CD8-positive, alpha-beta memory T cell (primary cell): ENCODE measurements at regions not wholly inside any gene's neighbourhood (a gene's known extent, or its start where the extent isn't known, plus 50 kb on each side); places are given as distances from the start of the nearest gene placed in this dataset.

Experiments
- CTCF ChIA-PET: fragments of 350-600 bp; sonication (Branson Sonifier 250); formaldehyde crosslinking; loops from one replicate; lab custom pipeline; 2021; ENCODE audit warnings: antibody characterized with exemption; lab: Charles Lee
- POLR2A ChIA-PET: fragments of 350-600 bp; sonication (Branson Sonifier 250); formaldehyde crosslinking; loops from one replicate; lab custom pipeline; 2021; ENCODE audit warnings: antibody characterized with exemption; lab: Charles Lee
- DNase-seq, 5 donors: peaks; one replicate each; pipeline versions ENCODE4 v3.0.0 to v3.0.0-alpha.2; 2020 to 2022; ENCODE audit warnings: mixed read lengths in 1 of 5
- H3K27ac ChIP-seq: one replicate; pipeline ENCODE4 v1.7.0; 2013; ENCODE audit warnings: low read depth, mild to moderate bottlenecking, low read length, moderate library complexity
- H3K27me3 ChIP-seq: 2 replicates; pipeline ENCODE4 v1.7.0; 2013; ENCODE audit warnings: low read length, mild to moderate bottlenecking; ENCODE audit not compliant: insufficient read depth, poor library complexity, severe bottlenecking
- H3K36me3 ChIP-seq: 2 replicates; pipeline ENCODE4 v1.7.0; 2013; ENCODE audit warnings: mild to moderate bottlenecking, low read length, moderate library complexity; ENCODE audit not compliant: insufficient read depth
- H3K4me1 ChIP-seq: 2 replicates; pipeline ENCODE4 v1.7.0; 2013; ENCODE audit warnings: mild to moderate bottlenecking, low read length, moderate library complexity; ENCODE audit not compliant: insufficient read depth
- H3K4me3 ChIP-seq: 2 replicates; pipeline ENCODE4 v1.7.0; 2013; ENCODE audit warnings: mild to moderate bottlenecking, low read length
- H3K9me3 ChIP-seq: 2 replicates; pipeline ENCODE4 v1.7.0; 2013; ENCODE audit warnings: mild to moderate bottlenecking, low read length
- H3K27ac Mint-ChIP-seq, 8 donors: one replicate each; pipeline ENCODE4 v1.8.0; 2020 to 2021; ENCODE audit warnings: mixed read lengths in 8 of 8, mild to moderate bottlenecking in 6 of 8, inconsistent platforms in 3 of 8, moderate library complexity in 3 of 8
- H3K27me3 Mint-ChIP-seq, 2 donors: one replicate each; pipeline ENCODE4 v1.8.0; 2020 to 2021; ENCODE audit warnings: mixed read lengths in 2 of 2, mild to moderate bottlenecking in 1 of 2, moderate library complexity in 1 of 2
- H3K36me3 Mint-ChIP-seq, 3 donors: one replicate each; pipeline ENCODE4 v1.8.0; 2020 to 2021; ENCODE audit warnings: mixed read lengths in 3 of 3, inconsistent platforms in 1 of 3, mild to moderate bottlenecking in 1 of 3
- H3K4me1 Mint-ChIP-seq, 3 donors: one replicate each; pipeline ENCODE4 v1.8.0; 2020 to 2021; ENCODE audit warnings: mixed read lengths in 3 of 3, inconsistent platforms in 1 of 3, mild to moderate bottlenecking in 1 of 3
- H3K4me3 Mint-ChIP-seq, 7 donors: one replicate each; pipeline ENCODE4 v1.8.0; 2020 to 2021; ENCODE audit warnings: mixed read lengths in 7 of 7, mild to moderate bottlenecking in 6 of 7, moderate library complexity in 4 of 7, inconsistent platforms in 2 of 7
- H3K9me3 Mint-ChIP-seq, 5 donors: one replicate each; pipeline ENCODE4 v1.8.0; 2020 to 2022; ENCODE audit warnings: mixed read lengths in 5 of 5, mild to moderate bottlenecking in 3 of 5, moderate library complexity in 2 of 5, inconsistent platforms in 1 of 5

GRCh38 chr5:89098199-89098756 lies 215.3 kb upstream of the MEF2C start:
- Mint-ChIP-seq H3K9me3 (peaks cover 0 to 28% (median 4%) of the 10 kb centered on the region in 5 donors), H3K27ac (no peak overlapping the region), H3K4me3 (no peak overlapping the region), H3K4me1 (no peaks in the 10 kb centered on the region), H3K36me3 (no peaks in the 10 kb centered on the region), H3K27me3 (no peaks in the 10 kb centered on the region)
- Histone ChIP-seq H3K27me3 (no peaks in the 10 kb centered on the region), H3K36me3 (no peaks in the 10 kb centered on the region), H3K9me3 (no peaks in the 10 kb centered on the region), H3K4me3 (no peak overlapping the region), H3K4me1 (no peaks in the 10 kb centered on the region), H3K27ac (no peak overlapping the region)
- DNase-seq: no peak
- ChIA-PET POLR2A (no interaction called here), CTCF (no interaction called here)

- CTCF ChIA-PET: no interaction called here
- H3K36me3 ChIP-seq: no peaks in the 10 kb centered on the region
- no peaks in the 10 kb centered on the region for H3K27me3 ChIP-seq
- POLR2A ChIA-PET: no interaction called here
- DNase-seq: no peak
- no peaks in the 10 kb centered on the region for H3K4me1 ChIP-seq
- Mint-ChIP-seq H3K4me3 (no peak overlapping the region), H3K4me1 (no peaks in the 10 kb centered on the region), H3K9me3 (peaks cover 0 to 23% (median 2%) of the 10 kb centered on the region in 5 donors), H3K27ac (no peak overlapping the region), H3K27me3 (no peaks in the 10 kb centered on the region), H3K36me3 (no peaks in the 10 kb centered on the region)
- no peak overlapping the region for H3K4me3 ChIP-seq
- H3K9me3 ChIP-seq: no peaks in the 10 kb centered on the region
- no peak overlapping the region for H3K27ac ChIP-seq
These were observed 214.1 kb upstream of the MEF2C start for GRCh38 chr5:89097103-89097502.

GRCh38 chr5:89095341-89095740 lies 212.4 kb upstream of the MEF2C start:
- no peak overlapping the region for H3K4me3 ChIP-seq
- Mint-ChIP-seq H3K4me3 (peak overlapping the region in 1 of 7 donors; percentile 9), H3K27ac (no peak overlapping the region), H3K9me3 (peaks cover 0 to 19% (median 2%) of the 10 kb centered on the region in 5 donors), H3K4me1 (no peaks in the 10 kb centered on the region), H3K27me3 (no peaks in the 10 kb centered on the region), H3K36me3 (no peaks in the 10 kb centered on the region)
- no peaks in the 10 kb centered on the region for H3K9me3 ChIP-seq
- H3K4me1 ChIP-seq: no peaks in the 10 kb centered on the region
- H3K27me3 ChIP-seq: no peaks in the 10 kb centered on the region
- no peaks in the 10 kb centered on the region for H3K36me3 ChIP-seq
- no peak overlapping the region for H3K27ac ChIP-seq
- POLR2A ChIA-PET: no interaction called here
- CTCF ChIA-PET: no interaction called here
- no peak for DNase-seq

GRCh38 chr5:89090037-89090436 lies 207.1 kb upstream of the MEF2C start:
- Histone ChIP-seq H3K4me3 (no peak overlapping the region), H3K27me3 (no peaks in the 10 kb centered on the region), H3K4me1 (no peaks in the 10 kb centered on the region), H3K9me3 (no peaks in the 10 kb centered on the region), H3K36me3 (no peaks in the 10 kb centered on the region), H3K27ac (no peak overlapping the region)
- Mint-ChIP-seq H3K27ac (no peak overlapping the region), H3K36me3 (no peaks in the 10 kb centered on the region), H3K27me3 (no peaks in the 10 kb centered on the region), H3K9me3 (peaks cover 0 to 9% (median 2%) of the 10 kb centered on the region in 5 donors), H3K4me1 (no peaks in the 10 kb centered on the region), H3K4me3 (no peak overlapping the region)
- no peak for DNase-seq
- POLR2A ChIA-PET: no interaction called here
- CTCF ChIA-PET: no interaction called here

GRCh38 chr5:89087551-89088318 lies 204.8 kb upstream of the MEF2C start:
- no peaks in the 10 kb centered on the region for H3K36me3 Mint-ChIP-seq
- H3K27me3 Mint-ChIP-seq: no peaks in the 10 kb centered on the region
- no peak overlapping the region for H3K4me3 Mint-ChIP-seq
- Histone ChIP-seq H3K27ac (no peak overlapping the region), H3K4me3 (no peak overlapping the region), H3K4me1 (no peaks in the 10 kb centered on the region), H3K9me3 (no peaks in the 10 kb centered on the region), H3K36me3 (no peaks in the 10 kb centered on the region), H3K27me3 (no peaks in the 10 kb centered on the region)
- H3K27ac Mint-ChIP-seq: no peak overlapping the region
- DNase-seq: no peak
- H3K9me3 Mint-ChIP-seq: peaks cover 0 to 2% (median 0%) of the 10 kb centered on the region in 5 donors
- ChIA-PET POLR2A (no interaction called here), CTCF (no interaction called here)
- no peaks in the 10 kb centered on the region for H3K4me1 Mint-ChIP-seq

GRCh38 chr5:89087128-89087527 lies 204.1 kb upstream of the MEF2C start:
- Histone ChIP-seq H3K4me1 (no peaks in the 10 kb centered on the region), H3K27me3 (no peaks in the 10 kb centered on the region), H3K36me3 (no peaks in the 10 kb centered on the region), H3K4me3 (no peak overlapping the region), H3K27ac (no peak overlapping the region), H3K9me3 (no peaks in the 10 kb centered on the region)
- DNase-seq: no peak
- ChIA-PET CTCF (no interaction called here), POLR2A (no interaction called here)
- H3K4me1 Mint-ChIP-seq: no peaks in the 10 kb centered on the region
- no peak overlapping the region for H3K27ac Mint-ChIP-seq
- no peak overlapping the region for H3K4me3 Mint-ChIP-seq
- peaks cover 0 to 2% (median 0%) of the 10 kb centered on the region in 5 donors for H3K9me3 Mint-ChIP-seq
- no peaks in the 10 kb centered on the region for H3K36me3 Mint-ChIP-seq
- no peaks in the 10 kb centered on the region for H3K27me3 Mint-ChIP-seq

DNA sequence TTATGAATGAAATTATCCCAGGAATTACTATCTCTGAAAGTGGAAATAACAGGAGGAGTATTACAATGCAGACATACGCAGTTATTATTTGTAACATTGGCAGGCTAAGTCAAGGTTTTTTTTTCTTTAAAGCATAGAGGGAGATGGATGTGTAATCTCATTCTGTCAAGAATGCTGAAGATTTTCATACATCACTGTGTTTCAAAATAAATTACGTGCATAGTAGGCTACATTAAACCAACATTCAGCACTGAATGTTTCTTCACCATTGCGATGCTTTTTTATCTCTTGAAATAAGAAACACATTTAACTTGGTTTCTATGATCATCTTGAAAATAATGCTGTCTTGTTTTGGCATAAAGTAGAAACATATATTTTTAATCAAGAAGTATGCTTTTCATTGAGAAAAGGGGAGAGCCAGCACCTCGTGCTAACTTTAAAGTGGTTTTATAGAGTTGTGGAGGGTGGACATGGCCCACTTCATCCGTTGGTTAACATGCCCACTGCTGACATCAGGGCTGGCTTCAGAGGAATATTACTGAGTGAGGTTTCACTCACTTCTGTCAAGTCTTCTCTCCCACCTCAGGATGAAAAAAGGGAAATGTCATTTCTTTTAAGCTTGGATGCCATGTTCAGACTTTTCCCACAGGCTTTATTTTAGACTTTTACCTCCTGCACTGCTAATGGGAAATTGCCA lies 203.6 kb upstream of the MEF2C start:
- Mint-ChIP-seq H3K36me3 (no peaks in the 10 kb centered on the region), H3K27me3 (no peaks in the 10 kb centered on the region)
- H3K4me1 ChIP-seq: no peaks in the 10 kb centered on the region

GRCh38 chr5:89083791-89084190 lies 200.8 kb upstream of the MEF2C start:
- Histone ChIP-seq H3K4me1 (no peaks in the 10 kb centered on the region), H3K9me3 (no peaks in the 10 kb centered on the region), H3K4me3 (no peak overlapping the region), H3K36me3 (no peaks in the 10 kb centered on the region), H3K27ac (no peak overlapping the region), H3K27me3 (no peaks in the 10 kb centered on the region)
- Mint-ChIP-seq H3K27ac (no peak overlapping the region), H3K27me3 (no peaks in the 10 kb centered on the region), H3K36me3 (no peaks in the 10 kb centered on the region), H3K4me3 (no peak overlapping the region), H3K4me1 (no peaks in the 10 kb centered on the region), H3K9me3 (peaks cover 0 to 2% (median 0%) of the 10 kb centered on the region in 5 donors)
- CTCF ChIA-PET: no interaction called here
- POLR2A ChIA-PET: no interaction called here
- no peak for DNase-seq

More for the DNA sequence above, 203.6 kb upstream of the MEF2C start:
- no peak overlapping the region for H3K4me3 Mint-ChIP-seq
- DNase-seq: no peak
- no peak overlapping the region for H3K27ac ChIP-seq
- H3K27me3 ChIP-seq: no peaks in the 10 kb centered on the region
- H3K27ac Mint-ChIP-seq: no peak overlapping the region
- POLR2A ChIA-PET: no interaction called here
- H3K9me3 ChIP-seq: no peaks in the 10 kb centered on the region
- H3K4me3 ChIP-seq: no peak overlapping the region
- peaks cover 0 to 2% (median 0%) of the 10 kb centered on the region in 5 donors for H3K9me3 Mint-ChIP-seq
- no peaks in the 10 kb centered on the region for H3K36me3 ChIP-seq
- CTCF ChIA-PET: no interaction called here
- no peaks in the 10 kb centered on the region for H3K4me1 Mint-ChIP-seq
